ENCODE measurements at regions not wholly inside any gene's neighbourhood (a gene's known extent, or its start where the extent isn't known, plus 50 kb on each side); places are given as distances from the start of the nearest gene placed in this dataset.

GRCh38 chr13:64643066-64643465, 2587.1 kb downstream of the PCDH9 start:
- intact Hi-C loops (cut with DNase I, micrococcal nuclease): no loop called here
- Histone ChIP-seq H3K4me1 (ENCODE audit: low read depth) (no peaks in the 10 kb centered on the region), H3K36me3 (ENCODE audit: low read depth) (no peaks in the 10 kb centered on the region), H3K4me3 (no peak overlapping the region), H3K9me3 (peaks cover 43% of the 10 kb centered on the region)
- ATAC-seq (no peak), DNase-seq (no peak)
- no peak for TF ChIP-seq CTCF (IDR thresholded peaks at IDR 0.05)

- no peaks in the 10 kb centered on the region for H3K4me1 ChIP-seq (ENCODE audit: low read depth)
- DNase-seq: no peak
- peaks cover 45% of the 10 kb centered on the region for H3K9me3 ChIP-seq
- TF ChIP-seq CTCF (IDR thresholded peaks at IDR 0.05): no peak
- ATAC-seq: no peak
- no peaks in the 10 kb centered on the region for H3K36me3 ChIP-seq (ENCODE audit: low read depth)
- intact Hi-C loops (cut with DNase I, micrococcal nuclease): no loop called here
- no peak overlapping the region for H3K4me3 ChIP-seq
These were observed 2590.1 kb downstream of the PCDH9 start for GRCh38 chr13:64640002-64640401.

- ATAC-seq (no peak), DNase-seq (no peak)
- intact Hi-C loops (cut with DNase I, micrococcal nuclease): no loop called here
- Histone ChIP-seq H3K4me3 (no peak overlapping the region), H3K9me3 (peaks cover 39% of the 10 kb centered on the region), H3K4me1 (ENCODE audit: low read depth) (no peaks in the 10 kb centered on the region), H3K36me3 (ENCODE audit: low read depth) (no peaks in the 10 kb centered on the region)
- TF ChIP-seq CTCF (IDR thresholded peaks at IDR 0.05): no peak
These were observed 2590.9 kb downstream of the PCDH9 start for GRCh38 chr13:64639206-64639605.

- no peak for DNase-seq
- Histone ChIP-seq H3K9me3 (peaks cover 25% of the 10 kb centered on the region), H3K4me3 (no peak overlapping the region), H3K4me1 (ENCODE audit: low read depth) (no peaks in the 10 kb centered on the region), H3K36me3 (ENCODE audit: low read depth) (no peaks in the 10 kb centered on the region)
- ATAC-seq: no peak
- intact Hi-C loops (cut with DNase I, micrococcal nuclease): no loop called here
- no peak for TF ChIP-seq CTCF (IDR thresholded peaks at IDR 0.05)
These were observed 2596.2 kb downstream of the PCDH9 start for GRCh38 chr13:64633948-64634347.

GRCh38 chr13:64627654-64628053, 2602.5 kb downstream of the PCDH9 start:
- H3K4me3 ChIP-seq: no peak overlapping the region
- no peaks in the 10 kb centered on the region for H3K4me1 ChIP-seq (ENCODE audit: low read depth)
- no peaks in the 10 kb centered on the region for H3K36me3 ChIP-seq (ENCODE audit: low read depth)
- ATAC-seq (no peak), DNase-seq (no peak)
- TF ChIP-seq CTCF (IDR thresholded peaks at IDR 0.05): no peak
- peaks cover 39% of the 10 kb centered on the region for H3K9me3 ChIP-seq
- intact Hi-C loops (cut with DNase I, micrococcal nuclease): no loop called here

GRCh38 chr13:64626105-64626504, 2604.0 kb downstream of the PCDH9 start:
- ATAC-seq (no peak), DNase-seq (no peak)

More at GRCh38 chr13:64626105-64626504, 2604.0 kb downstream of the PCDH9 start:
- no peak overlapping the region for H3K4me3 ChIP-seq
- TF ChIP-seq CTCF (IDR thresholded peaks at IDR 0.05): no peak
- no peaks in the 10 kb centered on the region for H3K36me3 ChIP-seq (ENCODE audit: low read depth)
- peaks cover 43% of the 10 kb centered on the region for H3K9me3 ChIP-seq
- no peaks in the 10 kb centered on the region for H3K4me1 ChIP-seq (ENCODE audit: low read depth)
- intact Hi-C loops (cut with DNase I, micrococcal nuclease): no loop called here

All from mucosa of descending colon (tissue), 3 donors.